ENCODE measurements at regions not wholly inside any gene's neighbourhood (a gene's known extent, or its start where the extent isn't known, plus 50 kb on each side); places are given as distances from the start of the nearest gene placed in this dataset.

DNA sequence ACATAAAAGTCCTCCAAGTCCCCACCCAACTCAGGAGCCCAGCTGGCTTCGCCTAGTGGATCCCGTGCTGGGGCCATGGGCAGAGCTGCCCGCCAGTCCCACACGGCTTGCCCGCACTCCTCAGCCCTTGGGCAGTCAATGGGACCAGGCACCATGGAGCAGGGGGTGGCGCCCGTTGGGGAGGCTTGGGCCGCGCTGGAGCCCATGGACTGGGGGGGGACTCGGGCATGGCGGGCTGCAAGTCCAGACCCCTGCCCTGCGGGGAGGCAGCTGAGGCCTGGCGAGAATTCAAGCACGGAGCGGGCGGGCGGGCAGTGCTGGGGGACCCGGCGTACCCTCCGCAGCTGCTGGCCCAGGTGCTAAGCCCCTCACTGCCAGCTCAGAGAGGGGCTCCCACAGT is 249.8 kb upstream of the PLD5 start (continued):
- TF ChIP-seq, protein P1, sequence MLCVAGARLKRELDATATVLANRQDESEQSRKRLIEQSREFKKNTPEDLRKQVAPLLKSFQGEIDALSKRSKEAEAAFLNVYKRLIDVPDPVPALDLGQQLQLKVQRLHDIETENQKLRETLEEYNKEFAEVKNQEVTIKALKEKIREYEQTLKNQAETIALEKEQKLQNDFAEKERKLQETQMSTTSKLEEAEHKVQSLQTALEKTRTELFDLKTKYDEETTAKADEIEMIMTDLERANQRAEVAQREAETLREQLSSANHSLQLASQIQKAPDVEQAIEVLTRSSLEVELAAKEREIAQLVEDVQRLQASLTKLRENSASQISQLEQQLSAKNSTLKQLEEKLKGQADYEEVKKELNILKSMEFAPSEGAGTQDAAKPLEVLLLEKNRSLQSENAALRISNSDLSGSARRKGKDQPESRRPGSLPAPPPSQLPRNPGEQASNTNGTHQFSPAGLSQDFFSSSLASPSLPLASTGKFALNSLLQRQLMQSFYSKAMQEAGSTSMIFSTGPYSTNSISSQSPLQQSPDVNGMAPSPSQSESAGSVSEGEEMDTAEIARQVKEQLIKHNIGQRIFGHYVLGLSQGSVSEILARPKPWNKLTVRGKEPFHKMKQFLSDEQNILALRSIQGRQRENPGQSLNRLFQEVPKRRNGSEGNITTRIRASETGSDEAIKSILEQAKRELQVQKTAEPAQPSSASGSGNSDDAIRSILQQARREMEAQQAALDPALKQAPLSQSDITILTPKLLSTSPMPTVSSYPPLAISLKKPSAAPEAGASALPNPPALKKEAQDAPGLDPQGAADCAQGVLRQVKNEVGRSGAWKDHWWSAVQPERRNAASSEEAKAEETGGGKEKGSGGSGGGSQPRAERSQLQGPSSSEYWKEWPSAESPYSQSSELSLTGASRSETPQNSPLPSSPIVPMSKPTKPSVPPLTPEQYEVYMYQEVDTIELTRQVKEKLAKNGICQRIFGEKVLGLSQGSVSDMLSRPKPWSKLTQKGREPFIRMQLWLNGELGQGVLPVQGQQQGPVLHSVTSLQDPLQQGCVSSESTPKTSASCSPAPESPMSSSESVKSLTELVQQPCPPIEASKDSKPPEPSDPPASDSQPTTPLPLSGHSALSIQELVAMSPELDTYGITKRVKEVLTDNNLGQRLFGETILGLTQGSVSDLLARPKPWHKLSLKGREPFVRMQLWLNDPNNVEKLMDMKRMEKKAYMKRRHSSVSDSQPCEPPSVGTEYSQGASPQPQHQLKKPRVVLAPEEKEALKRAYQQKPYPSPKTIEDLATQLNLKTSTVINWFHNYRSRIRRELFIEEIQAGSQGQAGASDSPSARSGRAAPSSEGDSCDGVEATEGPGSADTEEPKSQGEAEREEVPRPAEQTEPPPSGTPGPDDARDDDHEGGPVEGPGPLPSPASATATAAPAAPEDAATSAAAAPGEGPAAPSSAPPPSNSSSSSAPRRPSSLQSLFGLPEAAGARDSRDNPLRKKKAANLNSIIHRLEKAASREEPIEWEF (IDR thresholded peaks at IDR 0.05; ENCODE audit: insufficient replicate concordance, low read depth, low read length): no peak
- TF ChIP-seq CREB1 (IDR thresholded peaks at IDR 0.05; ENCODE audit: low read depth): no peak
- TF ChIP-seq RCOR1 (conservative IDR thresholded peaks at IDR 0.05; ENCODE audit: low read depth, low read length): no peak
- TF ChIP-seq ZNF384 (IDR thresholded peaks at IDR 0.05; ENCODE audit: borderline replicate concordance, low read depth, low read length): no peak
- TF ChIP-seq, protein P2, sequence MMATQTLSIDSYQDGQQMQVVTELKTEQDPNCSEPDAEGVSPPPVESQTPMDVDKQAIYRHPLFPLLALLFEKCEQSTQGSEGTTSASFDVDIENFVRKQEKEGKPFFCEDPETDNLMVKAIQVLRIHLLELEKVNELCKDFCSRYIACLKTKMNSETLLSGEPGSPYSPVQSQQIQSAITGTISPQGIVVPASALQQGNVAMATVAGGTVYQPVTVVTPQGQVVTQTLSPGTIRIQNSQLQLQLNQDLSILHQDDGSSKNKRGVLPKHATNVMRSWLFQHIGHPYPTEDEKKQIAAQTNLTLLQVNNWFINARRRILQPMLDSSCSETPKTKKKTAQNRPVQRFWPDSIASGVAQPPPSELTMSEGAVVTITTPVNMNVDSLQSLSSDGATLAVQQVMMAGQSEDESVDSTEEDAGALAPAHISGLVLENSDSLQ (IDR thresholded peaks at IDR 0.05): no peak
- TF ChIP-seq PAX5 (IDR thresholded peaks at IDR 0.05; ENCODE audit: borderline replicate concordance, low read depth, low read length): no peak
- no peak for TF ChIP-seq SP1 (IDR thresholded peaks at IDR 0.05; ENCODE audit: low read depth, low read length)
- no peak for TF ChIP-seq HDAC6 (IDR thresholded peaks at IDR 0.05; ENCODE audit: unreplicated experiment)

All from GM12878 (cell line).